Head of caudate nucleus (tissue), 42 donors: ENCODE measurements at regions not wholly inside any gene's neighbourhood (a gene's known extent, or its start where the extent isn't known, plus 50 kb on each side); places are given as distances from the start of the nearest gene placed in this dataset.

Experiments used
- DNase-seq, 42 donors: peaks; one replicate each; pipeline versions ENCODE4 v3.0.0 to v3.0.0-alpha.2; 2020 to 2021; ENCODE audit warnings: mixed read lengths in 7 of 42
- intact Hi-C: fragments of 100-400 bp; cut with DNase I; formaldehyde crosslinking; loops from one replicate; pipeline ENCODE4 v1.15.0; 2022

GRCh38 chr14:93870377-93870776 is 56.8 kb upstream of the FAM181A start:
- no peak for DNase-seq
- intact Hi-C loops, result no loop called here

GRCh38 chr14:93869427-93869826 is 57.7 kb upstream of the FAM181A start:
- DNase-seq, result no peak
- intact Hi-C loops, result no loop called here

GRCh38 chr14:93868165-93868564 is 59.0 kb upstream of the FAM181A start:
- intact Hi-C loops, result no loop called here

GRCh38 chr14:93862265-93862664 is 64.9 kb upstream of the FAM181A start:
- intact Hi-C loops, result no loop called here
- no peak for DNase-seq

More at GRCh38 chr14:93868165-93868564, 59.0 kb upstream of the FAM181A start:
- DNase-seq, result no peak

- intact Hi-C loops, result no loop called here
- no peak for DNase-seq
These were observed 65.3 kb upstream of the FAM181A start for GRCh38 chr14:93861836-93862235.

- intact Hi-C loops, result no loop called here
- DNase-seq, result no peak
These were observed 67.2 kb upstream of the FAM181A start for GRCh38 chr14:93859957-93860356.

- DNase-seq, result no peak
- intact Hi-C loops, result no loop called here
These were observed 68.2 kb upstream of the FAM181A start for GRCh38 chr14:93858896-93859295.

- DNase-seq, result peak in 2 of 42 donors; percentile 7 to 9
These were observed 69.4 kb upstream of the PRIMA1 start for GRCh38 chr14:93857500-93858283.

GRCh38 chr14:93857081-93857480 is 68.8 kb upstream of the PRIMA1 start:
- intact Hi-C loops, result no loop called here
- no peak for DNase-seq

More at GRCh38 chr14:93857500-93858283, 69.4 kb upstream of the PRIMA1 start:
- intact Hi-C loops, result no loop called here

GRCh38 chr14:93855737-93856136 is 67.5 kb upstream of the PRIMA1 start:
- no peak for DNase-seq
- intact Hi-C loops, result no loop called here

- intact Hi-C loops, result no loop called here
- no peak for DNase-seq
These were observed 59.2 kb upstream of the PRIMA1 start for GRCh38 chr14:93847473-93847872.

- intact Hi-C loops, result no loop called here
- DNase-seq, result no peak
These were observed 50.0 kb upstream of the PRIMA1 start for GRCh38 chr14:93838238-93838637.
